PC-9 (cell line): ENCODE measurements at regions not wholly inside any gene's neighbourhood (a gene's known extent, or its start where the extent isn't known, plus 50 kb on each side); places are given as distances from the start of the nearest gene placed in this dataset.
A peak's percentile ranks its signal among the peaks of the same experiment; 100 is the strongest.

ENCODE experiments used
- BruUV-seq: library from RNA; stranded (reverse); fragments of 400-500 nt; replicated peaks from 2 replicates; lab custom pipeline; 2021; lab: Mats Ljungman, UMichigan
- CTCF ChIA-PET: fragments of 300-600 bp; sonication (Branson Sonifier 250); formaldehyde crosslinking; loops from one replicate; lab custom pipeline; 2022; ENCODE audit warnings: antibody characterized with exemption; lab: Charles Lee
- POLR2A ChIA-PET: fragments of 300-600 bp; sonication (Branson Sonifier 250); formaldehyde crosslinking; loops from one replicate; lab custom pipeline; 2022; ENCODE audit warnings: antibody characterized with exemption; ENCODE audit not compliant: unreplicated experiment; lab: Charles Lee
- DNase-seq, 2 experiments: peaks; one replicate each; pipeline versions ENCODE4 v3.0.0 to v3.0.0-alpha.2; 2015 to 2022; ENCODE audit warnings: mixed read lengths in 1 of 2
- H2AFZ ChIP-seq: fragments of 200-600 bp; sonication (generic); 2 replicates; pipeline ENCODE4 v1.8.1; 2017; ENCODE audit warnings: antibody characterized with exemption
- H3F3A ChIP-seq: fragments of 200-600 bp; sonication (generic); 2 replicates; pipeline ENCODE4 v1.8.1; 2017; ENCODE audit warnings: antibody characterized with exemption, mild to moderate bottlenecking, low read depth; ENCODE audit not compliant: insufficient read depth
- H3K27ac ChIP-seq: fragments of 200-600 bp; sonication (generic); 2 replicates; pipeline ENCODE4 v1.6.1; 2016; ENCODE audit warnings: mixed run types
- H3K27me3 ChIP-seq: fragments of 200-600 bp; sonication (generic); 2 replicates; pipeline ENCODE4 v1.6.1; 2016; ENCODE audit warnings: low read depth, mixed run types; ENCODE audit not compliant: insufficient read depth
- H3K36me3 ChIP-seq: fragments of 200-600 bp; sonication (generic); 2 replicates; pipeline ENCODE4 v1.6.1; 2016; ENCODE audit warnings: low read depth, mixed run types
- H3K4me1 ChIP-seq: fragments of 200-600 bp; sonication (generic); replicated peaks from 2 replicates; pipeline ENCODE4 v1.6.1; 2016; ENCODE audit warnings: mixed run types; ENCODE audit not compliant: insufficient read depth
- H3K4me2 ChIP-seq: fragments of 200-600 bp; sonication (generic); 2 replicates; pipeline ENCODE4 v1.6.1; 2017; ENCODE audit warnings: mixed run types
- H3K4me3 ChIP-seq: fragments of 200-600 bp; sonication (generic); 2 replicates; pipeline ENCODE4 v1.6.1; 2016; ENCODE audit warnings: mixed run types
- H3K79me2 ChIP-seq: fragments of 200-600 bp; sonication (generic); 2 replicates; pipeline ENCODE4 v1.6.1; 2017; ENCODE audit warnings: low read depth, mixed run types
- H3K9me2 ChIP-seq: fragments of 200-600 bp; sonication (generic); 2 replicates; pipeline ENCODE4 v1.8.1; 2017; ENCODE audit warnings: mild to moderate bottlenecking; ENCODE audit not compliant: insufficient read depth
- H3K9me3 ChIP-seq: fragments of 200-600 bp; sonication (generic); 2 replicates; pipeline ENCODE4 v1.8.1; 2016; ENCODE audit warnings: low read depth; ENCODE audit not compliant: insufficient read depth
- H4K20me1 ChIP-seq: fragments of 200-600 bp; sonication (generic); 2 replicates; pipeline ENCODE4 v1.8.1; 2017; ENCODE audit not compliant: insufficient read depth
- EZH2 ChIP-seq: fragments of 200-600 bp; sonication (generic); IDR thresholded peaks from 2 replicates; pipeline ENCODE4 v1.8.0; 2017; ENCODE audit warnings: antibody characterized with exemption, low read depth
- intact Hi-C: fragments of 100-400 bp; cut with micrococcal nuclease; formaldehyde crosslinking; loops from one replicate; pipeline ENCODE4 v1.10.0; 2022; ENCODE audit not compliant: unreplicated experiment
- TF ChIP-seq, protein P1 (sequence below): fragments of 200-600 bp; sonication (generic); conservative IDR thresholded peaks from 2 replicates; pipeline ENCODE4 v1.6.1; 2017; ENCODE audit warnings: mixed run types, antibody characterized with exemption, mild to moderate bottlenecking, moderate library complexity

DNA sequence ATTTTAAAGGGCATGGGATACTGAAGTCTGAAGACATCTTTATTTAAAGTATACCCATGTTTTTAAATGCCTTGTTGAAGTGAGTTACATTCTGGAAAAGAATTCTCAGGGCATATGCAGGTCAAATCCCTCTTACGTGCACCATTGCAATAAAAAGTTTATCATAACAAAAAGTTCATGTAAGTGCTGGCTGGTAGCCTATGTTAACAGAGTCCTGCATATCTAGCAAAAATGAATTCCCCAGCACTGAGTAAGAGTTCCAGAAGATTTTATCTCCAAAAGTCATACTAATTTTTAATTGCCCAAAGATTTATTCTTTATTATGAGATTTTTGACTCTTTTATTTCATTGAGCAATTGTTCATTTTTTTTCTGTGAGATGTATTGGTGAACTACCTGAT is 104.7 kb upstream of the ROBO1 start:
- POLR2A ChIA-PET = no interaction called here
- no TSS peak for BruUV-seq
- H3K79me2 ChIP-seq = no peaks in the 10 kb centered on the region
- H3K9me3 ChIP-seq = peaks cover 6% of the 10 kb centered on the region; the same call in 1 of the 2 replicates
- H3K36me3 ChIP-seq = no peaks in the 10 kb centered on the region
- H3K4me3 ChIP-seq = no peak overlapping the region
- H3K27ac ChIP-seq = peak overlapping the region; percentile 8; the same call in 1 of the 2 replicates
- intact Hi-C loops = loop anchor here (1.0 kb wide), 1 partner anchor 65 kb away; no protein-coding TSS in a partner anchor
- H3K9me2 ChIP-seq = no peaks in the 10 kb centered on the region
- peaks cover 17% of the 10 kb centered on the region for H3K4me1 ChIP-seq
- TF ChIP-seq, protein P1, sequence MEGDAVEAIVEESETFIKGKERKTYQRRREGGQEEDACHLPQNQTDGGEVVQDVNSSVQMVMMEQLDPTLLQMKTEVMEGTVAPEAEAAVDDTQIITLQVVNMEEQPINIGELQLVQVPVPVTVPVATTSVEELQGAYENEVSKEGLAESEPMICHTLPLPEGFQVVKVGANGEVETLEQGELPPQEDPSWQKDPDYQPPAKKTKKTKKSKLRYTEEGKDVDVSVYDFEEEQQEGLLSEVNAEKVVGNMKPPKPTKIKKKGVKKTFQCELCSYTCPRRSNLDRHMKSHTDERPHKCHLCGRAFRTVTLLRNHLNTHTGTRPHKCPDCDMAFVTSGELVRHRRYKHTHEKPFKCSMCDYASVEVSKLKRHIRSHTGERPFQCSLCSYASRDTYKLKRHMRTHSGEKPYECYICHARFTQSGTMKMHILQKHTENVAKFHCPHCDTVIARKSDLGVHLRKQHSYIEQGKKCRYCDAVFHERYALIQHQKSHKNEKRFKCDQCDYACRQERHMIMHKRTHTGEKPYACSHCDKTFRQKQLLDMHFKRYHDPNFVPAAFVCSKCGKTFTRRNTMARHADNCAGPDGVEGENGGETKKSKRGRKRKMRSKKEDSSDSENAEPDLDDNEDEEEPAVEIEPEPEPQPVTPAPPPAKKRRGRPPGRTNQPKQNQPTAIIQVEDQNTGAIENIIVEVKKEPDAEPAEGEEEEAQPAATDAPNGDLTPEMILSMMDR = no peak
- no peak for TF ChIP-seq EZH2
- H4K20me1 ChIP-seq = no peaks in the 10 kb centered on the region
- H2AFZ ChIP-seq = no peak overlapping the region
- DNase-seq = peak; percentile 5 to 78
- H3K27me3 ChIP-seq = no peaks in the 10 kb centered on the region
- 0 out of 2 replicates have a peak overlapping the region, but pooled peaks have one; percentile 28 for H3K4me2 ChIP-seq
- no peaks in the 10 kb centered on the region for H3F3A ChIP-seq
- CTCF ChIA-PET = no interaction called here

DNA sequence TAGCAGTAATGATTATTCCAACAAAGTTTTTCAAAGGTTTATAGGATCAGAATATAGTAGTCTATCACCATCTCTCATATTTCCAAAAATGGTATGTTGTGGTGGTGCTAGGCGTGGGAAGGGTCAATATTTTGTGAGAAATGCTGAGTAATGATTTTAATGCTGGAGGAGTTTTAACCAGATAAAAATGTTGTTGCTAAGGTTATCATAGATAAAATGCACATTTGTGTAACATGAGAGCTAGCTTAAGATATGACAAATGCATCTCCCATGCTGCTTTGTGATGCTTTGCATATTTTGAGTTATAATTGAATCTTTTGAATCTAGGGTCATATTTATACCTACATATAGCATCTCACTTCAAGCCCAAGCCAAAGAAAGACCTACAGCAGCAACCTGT is 103.9 kb upstream of the ROBO1 start:
- no peak overlapping the region for H3K4me2 ChIP-seq
- POLR2A ChIA-PET = no interaction called here
- H3K79me2 ChIP-seq = no peaks in the 10 kb centered on the region
- no peaks in the 10 kb centered on the region for H4K20me1 ChIP-seq
- H3K9me3 ChIP-seq = peaks cover 6% of the 10 kb centered on the region; the same call in 1 of the 2 replicates
- DNase-seq = peak in 1 of 2 experiments; percentile 37
- H3K36me3 ChIP-seq = no peaks in the 10 kb centered on the region
- H3K9me2 ChIP-seq = no peaks in the 10 kb centered on the region
- H2AFZ ChIP-seq = no peak overlapping the region
- H3K4me1 ChIP-seq = peaks cover 17% of the 10 kb centered on the region
- H3K4me3 ChIP-seq = no peak overlapping the region
- H3K27ac ChIP-seq = 0 out of 2 replicates have a peak overlapping the region, but pooled peaks have one; percentile 8
- TF ChIP-seq, protein P1 = no peak
- TF ChIP-seq EZH2 = no peak
- no peaks in the 10 kb centered on the region for H3K27me3 ChIP-seq
- no peaks in the 10 kb centered on the region for H3F3A ChIP-seq
- BruUV-seq = no TSS peak
- CTCF ChIA-PET = interaction anchor here (0.6 kb wide), 1 partner anchor 147 kb away, joined by 3 read pairs; no protein-coding TSS in a partner anchor
- intact Hi-C loops = loop anchor here (1.0 kb wide), 1 partner anchor 66 kb away; no protein-coding TSS in a partner anchor

DNA sequence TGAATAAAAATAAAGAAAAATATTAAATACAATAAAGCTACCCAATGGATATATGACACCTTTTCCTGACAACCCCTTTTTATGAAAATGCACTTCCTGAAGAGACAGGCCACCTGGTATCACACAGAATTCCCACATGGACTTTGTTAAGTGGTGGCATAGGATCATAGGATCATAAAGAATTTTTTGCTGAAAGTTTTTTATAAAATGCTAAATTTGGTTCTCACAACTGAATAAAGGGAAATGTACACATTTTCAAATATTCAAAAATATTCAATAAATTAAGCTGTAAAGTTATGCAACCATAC is 102.5 kb upstream of the ROBO1 start:
- H4K20me1 ChIP-seq = no peaks in the 10 kb centered on the region
- no peaks in the 10 kb centered on the region for H3K36me3 ChIP-seq
- H2AFZ ChIP-seq = no peak overlapping the region
- no peak for DNase-seq
- no peak overlapping the region for H3K27ac ChIP-seq
- H3K27me3 ChIP-seq = no peaks in the 10 kb centered on the region
- ChIA-PET CTCF (no interaction called here), POLR2A (no interaction called here)
- H3K9me3 ChIP-seq = peaks cover 6% of the 10 kb centered on the region; the same call in 1 of the 2 replicates
- no peak overlapping the region for H3K4me2 ChIP-seq
- intact Hi-C loops = no loop called here
- TF ChIP-seq, protein P1 = no peak
- no peak for TF ChIP-seq EZH2
- H3F3A ChIP-seq = no peaks in the 10 kb centered on the region
- BruUV-seq = no TSS peak
- peaks cover 17% of the 10 kb centered on the region for H3K4me1 ChIP-seq
- no peak overlapping the region for H3K4me3 ChIP-seq
- no peaks in the 10 kb centered on the region for H3K79me2 ChIP-seq
- H3K9me2 ChIP-seq = no peaks in the 10 kb centered on the region
